Smooth muscle cell of the brain vasculature (primary cell): ENCODE measurements at regions not wholly inside any gene's neighbourhood (a gene's known extent, or its start where the extent isn't known, plus 50 kb on each side); places are given as distances from the start of the nearest gene placed in this dataset.

Source experiments
- DNase-seq: peaks from one replicate; pipeline ENCODE4 v3.0.0-alpha.2; 2012; ENCODE audit warnings: low read depth, low spot score

DNA sequence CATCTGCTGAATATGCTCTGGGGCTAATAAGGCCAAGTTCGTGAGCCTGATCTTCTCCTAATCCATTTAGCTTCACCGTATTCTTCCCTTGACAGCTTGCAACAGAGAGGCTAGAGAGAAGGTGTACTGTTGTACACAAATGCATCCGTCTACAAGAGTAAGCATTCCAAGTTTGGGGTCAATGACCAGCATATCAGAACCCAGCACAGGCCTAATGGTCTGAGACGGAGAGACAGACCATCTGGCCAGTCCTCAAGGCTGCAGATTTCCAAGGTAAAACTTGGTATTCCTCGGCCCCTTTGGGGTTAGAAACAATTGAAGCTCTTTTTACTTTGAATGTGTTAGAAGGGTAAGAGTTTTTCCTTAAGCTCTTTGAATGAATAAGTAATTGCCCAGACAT lies 481.2 kb upstream of the KLF4 start:
- no peak for DNase-seq

DNA sequence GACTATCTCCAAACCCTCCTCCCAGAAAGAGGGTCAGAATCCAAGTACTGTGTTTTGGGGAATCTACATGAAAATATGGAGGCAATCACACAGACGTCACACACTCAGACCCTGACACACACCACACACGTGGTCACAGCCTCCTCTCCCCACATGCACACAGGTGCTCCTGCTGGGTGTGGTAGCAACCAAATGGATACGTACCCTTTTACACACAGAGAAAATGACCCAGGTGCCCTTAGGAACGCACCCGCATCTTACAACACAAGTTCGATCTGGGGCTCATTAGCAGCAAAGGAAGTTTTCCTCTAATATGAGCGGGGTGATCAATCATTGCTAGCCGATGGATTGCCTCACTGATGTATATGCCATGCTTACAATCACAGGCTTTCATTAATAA lies 480.2 kb upstream of the KLF4 start:
- DNase-seq, result no peak

GRCh38 chr9:107969141-107969540 lies 479.6 kb upstream of the KLF4 start:
- no peak for DNase-seq

- DNase-seq, result no peak
Measured at GRCh38 chr9:107963246-107963645, 473.7 kb upstream of the KLF4 start.

GRCh38 chr9:107960916-107961315 lies 471.3 kb upstream of the KLF4 start:
- DNase-seq, result no peak

DNA sequence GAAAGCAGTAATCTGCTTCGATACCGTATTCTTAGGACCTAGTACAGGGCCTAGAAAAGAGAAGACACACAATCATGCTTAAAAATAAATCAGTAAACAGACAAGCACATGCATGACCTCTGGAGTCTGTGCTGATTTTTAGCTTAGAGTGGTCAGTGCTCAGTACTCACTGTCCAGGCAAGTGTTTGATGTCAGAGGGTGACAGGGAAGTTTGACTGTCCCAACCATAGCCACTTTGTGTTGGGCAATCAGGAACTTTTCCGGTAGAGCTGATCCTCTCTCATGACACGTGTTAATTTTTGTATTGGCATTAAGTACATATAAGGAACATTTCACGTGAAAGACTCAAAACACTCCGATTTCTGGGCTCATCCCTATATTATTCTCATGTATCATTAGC lies 464.7 kb upstream of the KLF4 start:
- DNase-seq, result no peak

GRCh38 chr9:107953556-107954125 lies 464.1 kb upstream of the KLF4 start:
- DNase-seq, result no peak

DNA sequence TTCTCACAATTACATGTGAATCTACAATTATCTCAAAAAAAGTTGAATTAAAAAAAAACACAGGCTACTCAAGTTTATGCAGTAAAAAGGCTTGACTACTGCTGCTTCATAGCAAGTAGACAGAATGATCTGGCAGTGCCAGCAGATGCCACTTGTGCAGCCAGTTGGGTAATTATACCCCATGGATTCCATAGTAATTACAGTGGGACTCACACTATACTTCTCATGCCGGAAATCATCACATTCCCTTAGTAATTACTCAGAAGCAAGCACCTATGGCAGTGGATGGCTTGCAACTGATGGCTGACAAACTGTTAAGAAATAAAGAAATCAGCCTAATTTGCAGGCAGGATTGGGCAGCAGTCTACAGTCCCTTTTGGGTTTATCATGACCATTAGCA lies 463.2 kb upstream of the KLF4 start:
- DNase-seq, result no peak

DNA sequence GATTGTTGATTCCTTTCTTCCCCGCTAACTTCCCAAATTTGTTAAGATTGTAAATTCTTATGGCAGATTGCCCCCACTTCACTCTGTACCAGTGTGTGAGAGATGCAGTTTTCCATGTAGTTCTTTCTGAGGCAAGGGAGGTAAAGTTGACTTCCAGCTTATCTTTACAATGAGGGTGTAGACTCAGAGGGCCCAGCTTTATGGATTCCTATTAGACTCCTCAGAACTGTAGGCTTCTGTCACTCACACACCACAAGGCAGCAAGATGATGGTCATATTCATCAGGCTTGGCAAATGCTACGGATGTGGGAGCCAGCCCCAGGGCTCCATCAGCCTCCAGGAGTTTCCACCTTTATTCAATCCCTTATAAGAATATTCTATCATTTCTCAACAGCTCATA lies 461.9 kb upstream of the KLF4 start:
- DNase-seq, result no peak

DNA sequence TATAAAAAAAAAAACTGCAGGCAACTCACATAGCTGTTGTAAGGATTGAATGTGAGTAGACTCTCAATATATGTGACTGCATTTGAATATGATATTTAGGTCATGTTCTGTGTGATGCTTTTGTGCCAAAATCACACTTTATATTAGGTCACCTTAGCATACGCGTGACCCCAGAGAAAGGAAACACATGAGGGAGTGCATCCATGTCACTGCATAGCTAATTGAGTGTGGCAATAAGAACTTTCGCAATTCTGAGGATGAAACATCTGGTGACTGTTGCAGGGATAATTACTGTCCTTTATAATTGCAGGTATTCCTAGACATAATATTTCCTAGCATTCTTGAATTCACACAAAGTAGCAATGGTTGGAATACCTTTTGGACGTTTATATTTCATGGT lies 459.5 kb upstream of the KLF4 start:
- DNase-seq, result no peak

GRCh38 chr9:107948601-107949000 lies 459.0 kb upstream of the KLF4 start:
- no peak for DNase-seq

DNA sequence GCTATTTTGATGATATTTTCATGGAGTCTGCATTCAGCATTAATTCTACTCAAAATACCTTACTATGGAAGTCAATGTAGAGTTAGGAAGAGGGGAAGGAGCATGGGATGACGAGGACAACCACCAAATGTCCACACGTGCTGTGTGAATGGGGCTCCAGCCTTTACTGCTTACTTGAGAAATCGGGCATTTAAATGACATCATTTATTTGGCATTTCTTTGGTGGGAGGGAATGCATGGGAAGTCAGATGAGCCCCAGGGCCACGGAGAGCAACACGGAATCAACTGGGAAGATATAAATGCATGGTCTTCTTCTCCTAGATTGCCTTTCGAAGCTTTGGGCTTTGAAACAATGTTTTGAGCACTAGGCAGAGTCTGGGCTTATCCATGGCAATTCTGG lies 458.5 kb upstream of the KLF4 start:
- DNase-seq, result no peak

GRCh38 chr9:107946364-107947141 lies 457.0 kb upstream of the KLF4 start:
- DNase-seq, result no peak

DNA sequence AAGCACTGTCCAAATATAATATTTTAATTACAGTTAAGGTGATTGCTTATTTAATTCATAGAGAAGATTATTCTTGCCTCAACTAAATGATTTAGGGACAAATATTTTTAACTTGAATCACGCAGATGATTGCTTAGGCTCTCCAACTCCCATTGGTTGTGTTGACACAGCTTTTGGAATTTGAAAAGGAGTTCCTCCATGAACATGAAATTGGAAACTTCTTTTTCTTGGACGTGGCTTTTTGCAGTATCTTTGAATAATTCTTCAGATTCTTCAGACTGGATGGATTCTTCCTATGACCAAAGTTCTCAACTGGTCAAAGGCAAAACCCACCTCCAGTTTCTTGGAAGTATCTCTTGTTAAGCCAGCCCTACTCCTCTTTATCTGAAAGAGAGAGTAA lies 456.4 kb upstream of the KLF4 start:
- DNase-seq, result no peak

- no peak for DNase-seq
Measured at GRCh38 chr9:107945493-107945892, 455.9 kb upstream of the KLF4 start.

DNA sequence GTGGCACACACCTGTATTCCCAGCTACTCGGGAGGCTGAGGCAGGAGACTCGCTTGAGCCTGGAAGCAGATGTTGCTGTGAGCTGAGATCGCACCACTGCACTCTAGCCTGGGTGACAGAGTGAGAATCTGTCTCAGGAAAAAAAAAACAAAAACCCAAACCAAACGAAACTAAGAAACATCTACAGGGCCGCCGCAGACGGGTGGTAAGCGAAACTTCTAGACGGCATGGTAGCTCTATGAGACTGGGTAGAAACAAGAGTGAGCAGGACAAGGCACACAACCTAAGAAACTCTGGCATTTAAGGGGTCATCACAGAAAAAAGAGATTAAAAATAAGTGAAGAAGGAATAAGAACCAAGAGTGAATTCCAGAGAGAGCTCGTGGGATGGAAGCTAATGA lies 454.8 kb upstream of the KLF4 start:
- no peak for DNase-seq

- DNase-seq, result no peak
Measured at GRCh38 chr9:107943901-107944300, 454.3 kb upstream of the KLF4 start.

GRCh38 chr9:107942856-107943255 lies 453.3 kb upstream of the KLF4 start:
- DNase-seq, result no peak

- no peak for DNase-seq
Measured at GRCh38 chr9:107942291-107942690, 452.7 kb upstream of the KLF4 start.

GRCh38 chr9:107940616-107941595 lies 451.3 kb upstream of the KLF4 start:
- no peak for DNase-seq

DNA sequence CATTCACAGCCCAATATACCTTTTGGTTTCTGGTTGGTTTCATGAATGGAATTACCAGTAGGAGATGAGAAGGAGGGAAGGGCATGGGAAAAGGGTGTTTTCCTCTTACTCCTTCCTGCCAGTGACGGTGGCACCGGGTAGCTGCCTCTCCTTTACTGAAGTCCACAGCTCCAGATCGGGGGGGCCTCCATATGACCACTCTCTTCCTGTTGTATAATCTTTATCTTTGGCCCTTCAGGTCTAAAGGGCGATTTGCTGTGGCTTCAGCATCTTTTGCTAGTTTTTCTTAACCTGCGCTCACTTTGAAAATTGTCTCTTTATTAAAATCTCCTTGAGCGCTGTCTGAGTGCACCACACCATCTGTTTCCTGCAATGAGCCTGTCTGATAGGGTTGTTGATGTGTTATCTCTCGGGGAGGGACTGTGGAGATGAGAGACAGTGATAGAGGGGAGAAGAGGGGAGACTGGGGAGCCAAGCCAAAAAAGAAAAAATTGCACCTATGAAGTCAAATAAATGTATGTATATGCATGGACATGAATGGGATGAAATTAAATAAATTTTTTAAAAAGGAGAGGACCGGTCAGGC lies 449.3 kb upstream of the KLF4 start:
- no peak for DNase-seq

- DNase-seq, result no peak
Measured at GRCh38 chr9:107935931-107936330, 446.4 kb upstream of the KLF4 start.
